CD4-positive, alpha-beta T cell treated with Interleukin-12 subunit alpha and Interleukin-12 subunit beta, for 1 hour (primary cell): ENCODE measurements at regions not wholly inside any gene's neighbourhood (a gene's known extent, or its start where the extent isn't known, plus 50 kb on each side); places are given as distances from the start of the nearest gene placed in this dataset.
A peak's percentile ranks its signal among the peaks of the same experiment; 100 is the strongest.

ENCODE experiments used
- DNase-seq: peaks from one replicate; pipeline ENCODE4 v3.0.0-alpha.2; 2020

- DNase-seq, result no peak
These were observed 308.4 kb downstream of the BCL11B start for GRCh38 chr14:98963610-98964009.

DNA sequence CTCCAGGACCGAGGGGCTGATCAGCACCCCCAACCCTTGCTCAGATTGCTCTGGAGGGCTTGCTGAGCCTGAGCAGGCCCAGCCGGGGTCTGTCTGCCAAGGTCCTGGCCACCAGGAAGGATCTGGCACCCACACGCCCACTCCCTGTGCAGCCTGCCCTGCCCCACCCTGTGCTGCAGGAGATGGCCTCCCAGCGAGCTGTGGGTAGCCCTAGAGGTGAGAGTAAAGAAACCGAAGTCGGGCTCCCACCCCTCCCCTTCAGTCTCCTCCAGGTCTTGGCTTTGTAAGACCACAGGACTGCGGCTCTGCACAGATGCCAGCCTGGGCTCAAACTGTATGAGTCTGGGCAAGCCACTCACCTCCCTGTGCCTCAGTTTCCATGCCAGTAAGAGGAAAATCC is 307.8 kb downstream of the BCL11B start:
- no peak for DNase-seq

DNA sequence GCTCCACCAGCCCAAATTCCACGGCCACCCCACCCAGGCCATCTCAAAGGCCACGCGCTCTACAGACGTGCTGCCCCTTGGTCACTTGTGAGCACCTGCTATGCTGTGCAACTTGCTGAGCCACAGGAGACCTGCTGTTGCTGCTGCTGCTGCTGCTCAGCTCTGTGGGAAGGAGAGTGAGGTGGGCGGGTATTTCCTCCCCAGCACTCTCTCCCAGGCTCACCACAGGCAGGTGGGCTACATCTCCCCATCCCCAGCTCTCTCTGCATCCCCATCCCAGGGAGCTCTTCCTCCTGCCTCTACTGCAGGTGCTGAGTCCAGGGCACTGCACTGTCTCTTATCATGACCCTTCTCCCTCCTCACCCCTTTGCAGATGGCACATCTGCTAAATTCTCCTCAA is 306.9 kb downstream of the BCL11B start:
- DNase-seq, result no peak

DNA sequence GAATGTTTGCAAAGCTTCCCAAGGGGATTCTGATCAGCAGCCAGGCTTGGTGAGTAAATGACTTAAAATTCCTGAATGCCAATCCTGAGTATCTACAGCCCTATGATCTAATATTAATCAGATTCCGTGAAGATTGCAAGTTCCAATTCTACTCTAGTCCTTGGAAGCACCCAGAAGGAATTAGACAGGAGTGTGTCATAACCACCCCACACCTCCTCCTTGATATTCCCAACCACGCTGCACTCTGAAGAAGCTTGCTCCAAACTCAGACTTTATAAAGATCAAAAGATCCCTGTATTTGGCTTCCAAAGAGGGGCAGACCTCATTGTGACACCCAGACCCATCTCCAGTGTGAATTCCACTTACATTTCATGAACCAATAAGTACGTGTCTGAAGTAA is 306.0 kb downstream of the BCL11B start:
- DNase-seq, result no peak

DNA sequence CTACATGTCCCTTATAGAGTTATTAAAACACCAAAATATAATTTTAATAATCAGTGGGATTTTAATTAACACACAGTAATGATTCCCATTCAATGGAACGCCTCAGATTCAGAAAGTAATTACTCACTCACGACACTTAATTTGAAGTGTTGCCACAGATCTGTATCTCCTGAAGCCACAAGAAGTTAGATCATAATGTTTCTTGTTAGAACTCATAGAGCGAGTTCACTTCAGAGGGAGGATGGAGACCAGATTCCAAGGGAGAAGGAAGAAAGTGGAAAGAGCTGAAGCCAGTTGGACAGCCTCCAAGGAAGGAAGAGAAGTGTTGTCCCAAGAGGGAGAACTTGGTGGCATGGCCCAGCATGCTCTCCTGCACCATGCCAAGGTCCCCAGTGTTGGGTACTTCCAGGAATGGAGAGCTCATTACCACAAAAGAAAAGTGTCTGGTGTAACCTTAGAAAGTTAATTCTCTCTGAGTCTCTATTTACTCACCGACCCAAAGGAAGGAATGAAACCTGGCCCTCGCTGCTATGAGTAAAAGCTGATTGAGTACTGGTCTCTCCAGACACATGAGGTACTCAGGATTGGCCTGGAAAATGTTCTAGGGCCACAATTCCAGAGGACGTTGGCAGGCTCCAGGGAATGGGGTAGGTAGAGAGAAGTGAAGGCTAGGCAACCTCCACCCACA is 305.4 kb downstream of the BCL11B start:
- no peak for DNase-seq

GRCh38 chr14:98974113-98974512 is 297.9 kb downstream of the BCL11B start:
- no peak for DNase-seq

GRCh38 chr14:98976271-98976670 is 295.7 kb downstream of the BCL11B start:
- no peak for DNase-seq

- DNase-seq, result no peak
These were observed 294.5 kb downstream of the BCL11B start for GRCh38 chr14:98977451-98977850.

GRCh38 chr14:98982986-98983385 is 289.0 kb downstream of the BCL11B start:
- DNase-seq, result no peak

DNA sequence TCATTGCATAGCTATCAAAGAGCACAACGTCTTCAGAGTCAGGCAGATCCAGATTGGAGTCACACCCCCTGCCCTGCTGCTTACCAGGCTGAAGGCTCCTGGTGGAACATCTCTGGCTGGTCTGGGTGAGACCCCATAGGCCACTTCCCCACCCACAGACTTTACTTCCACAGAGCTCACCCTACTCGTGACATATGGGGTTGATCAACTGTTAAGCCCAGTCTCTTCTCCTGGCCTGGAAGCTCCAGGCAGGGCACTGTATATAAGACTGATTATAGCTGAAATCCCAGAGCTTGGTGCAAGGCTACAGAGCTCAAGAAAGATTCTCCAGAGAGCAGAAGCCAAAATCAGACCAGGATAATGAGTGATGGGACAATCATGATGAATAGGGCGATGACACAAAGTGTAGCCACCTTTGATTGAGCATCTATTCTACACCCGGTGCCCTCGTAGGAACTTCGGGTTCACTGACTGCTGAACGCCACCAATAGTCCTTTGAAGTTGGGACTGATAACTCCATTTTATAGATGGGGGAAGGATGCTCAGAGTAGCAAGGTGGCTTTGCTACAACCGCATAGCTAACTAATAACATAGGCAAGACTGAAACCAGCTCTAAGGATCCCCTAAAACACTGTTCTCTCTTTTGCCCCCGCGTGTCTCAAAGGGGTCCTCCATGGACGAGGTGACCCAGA is 287.8 kb downstream of the BCL11B start:
- DNase-seq, result no peak

DNA sequence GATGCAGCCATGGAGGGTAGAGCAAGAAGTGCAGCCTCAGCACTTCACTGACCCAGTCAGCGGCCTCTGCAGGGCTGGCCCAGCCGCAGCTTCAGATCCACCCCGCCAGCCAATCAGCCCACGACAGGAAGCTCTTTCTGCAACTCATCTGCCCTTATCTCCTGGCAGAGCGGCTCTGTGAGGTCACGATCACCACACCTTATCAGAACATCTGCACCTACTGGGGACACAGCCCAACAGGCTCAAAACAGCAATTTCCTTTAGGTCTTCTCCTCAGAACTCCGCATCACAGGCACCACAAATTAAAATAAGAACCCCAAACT is 287.3 kb downstream of the BCL11B start:
- peak; percentile 84 for DNase-seq

DNA sequence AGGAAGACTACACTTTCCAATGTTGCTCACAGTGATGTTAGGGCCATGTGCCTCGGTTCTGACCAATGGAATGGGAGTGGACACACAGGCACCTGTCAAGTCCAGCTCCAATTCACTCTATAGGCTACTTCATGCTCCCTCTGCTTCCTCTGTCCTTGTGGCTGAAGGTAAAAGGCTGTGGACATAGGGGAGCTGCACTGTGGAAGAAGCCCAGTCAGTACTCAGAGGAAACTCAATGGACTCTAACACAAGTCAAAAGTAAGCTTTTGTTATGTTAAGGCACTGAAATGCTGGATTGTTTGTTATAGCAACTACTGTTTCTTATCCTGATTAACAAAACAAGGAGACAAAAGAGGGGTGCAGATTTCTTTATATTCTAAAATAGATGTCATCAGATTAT is 278.2 kb downstream of the BCL11B start:
- DNase-seq, result no peak

GRCh38 chr14:98994561-98994960 is 277.4 kb downstream of the BCL11B start:
- DNase-seq, result peak; percentile 15

DNA sequence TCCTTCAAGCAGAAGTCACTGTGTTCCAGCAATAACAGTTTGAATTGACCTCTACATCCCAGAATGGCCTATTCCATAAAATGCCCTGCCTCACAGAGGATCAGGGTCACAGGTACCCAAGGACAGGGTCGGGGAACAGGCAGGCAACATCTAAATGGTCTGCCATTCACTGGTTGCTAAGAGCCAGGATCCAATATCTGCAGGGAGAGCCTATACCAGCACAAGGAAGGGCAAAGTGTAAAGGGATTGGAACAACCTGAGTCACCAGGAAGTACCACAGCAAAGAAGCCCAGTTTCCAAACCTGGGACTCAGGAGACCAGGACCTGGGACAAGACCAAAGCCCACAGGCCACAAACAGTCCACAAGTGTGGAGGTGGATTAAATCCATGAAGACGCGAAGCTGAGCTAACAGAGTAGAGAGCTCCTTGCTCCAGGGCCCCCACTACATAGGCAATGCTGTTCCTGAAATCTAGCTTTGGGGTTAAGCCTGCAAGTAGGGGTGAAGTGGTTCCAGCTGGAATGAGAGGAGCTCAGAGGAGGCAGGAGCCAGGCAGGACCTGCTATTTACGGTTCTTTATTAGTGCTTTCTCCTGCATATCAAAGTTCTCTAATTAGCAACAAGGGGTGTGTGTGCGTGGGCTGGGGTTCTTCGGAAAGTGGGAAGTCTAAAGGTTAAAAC is 274.3 kb downstream of the BCL11B start:
- DNase-seq, result no peak

GRCh38 chr14:98999345-98999744 is 272.7 kb downstream of the BCL11B start:
- no peak for DNase-seq

DNA sequence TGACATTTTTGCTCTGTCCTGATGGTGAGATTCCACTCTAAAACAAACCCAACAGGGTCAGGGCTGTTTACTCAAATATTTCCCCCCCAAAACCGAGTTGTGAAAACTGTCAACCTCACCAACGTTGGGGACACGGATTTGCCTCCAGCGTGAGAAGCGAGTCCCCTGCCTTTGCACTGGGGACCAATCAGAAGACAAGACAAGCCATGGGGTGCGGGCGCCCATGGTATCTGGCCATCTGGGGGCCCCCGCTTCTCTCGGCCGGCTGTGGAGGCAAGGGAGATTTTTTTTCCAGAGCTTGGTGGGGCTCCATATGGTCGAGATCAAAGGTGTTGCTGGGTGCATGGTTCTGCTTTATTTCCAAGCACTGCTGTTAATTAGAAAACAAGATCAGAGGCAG is 272.1 kb downstream of the BCL11B start:
- no peak for DNase-seq

GRCh38 chr14:99001241-99001640 is 270.8 kb downstream of the BCL11B start:
- no peak for DNase-seq

DNA sequence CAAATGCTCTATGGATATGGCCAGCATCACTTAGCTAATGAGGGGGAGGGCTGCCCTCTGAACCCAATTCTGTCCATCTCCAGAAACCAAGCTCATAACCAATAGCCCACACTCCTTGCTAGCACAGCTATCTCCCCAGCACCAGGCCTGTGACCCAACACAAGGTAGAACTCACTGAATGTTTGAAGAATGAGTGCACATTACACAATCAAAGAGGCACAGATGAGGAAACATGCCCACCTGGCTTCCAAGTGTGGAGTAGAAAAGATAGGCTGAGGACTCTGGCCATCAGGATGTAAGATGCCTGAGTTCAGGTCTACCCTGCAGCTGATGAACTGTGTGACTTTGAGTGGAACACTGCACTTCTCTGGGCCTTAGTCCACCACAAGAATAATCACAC is 268.4 kb downstream of the BCL11B start:
- no peak for DNase-seq

GRCh38 chr14:99004112-99004511 is 267.9 kb downstream of the BCL11B start:
- no peak for DNase-seq

DNA sequence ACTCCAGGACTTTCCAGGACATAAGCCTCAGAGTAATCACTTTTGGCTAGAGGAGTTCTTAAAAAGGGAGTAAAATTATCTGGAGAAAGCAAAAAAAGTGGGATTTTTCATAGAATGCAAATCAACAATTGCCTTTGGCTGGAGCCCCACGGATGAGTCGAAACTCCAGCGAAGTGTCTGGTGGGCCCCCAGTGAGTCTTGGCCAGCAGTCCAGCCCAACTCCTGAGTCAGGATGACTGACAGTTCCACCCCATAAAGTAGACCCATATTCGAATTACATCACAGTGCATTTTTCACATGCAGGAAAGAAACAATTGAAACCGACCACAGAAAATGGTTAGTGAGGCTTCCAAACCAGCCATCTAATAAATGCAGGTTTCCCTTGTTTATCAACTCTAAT is 265.7 kb downstream of the BCL11B start:
- DNase-seq, result no peak

GRCh38 chr14:99007795-99008194 is 264.2 kb downstream of the BCL11B start:
- DNase-seq, result no peak

GRCh38 chr14:99009871-99010270 is 262.1 kb downstream of the BCL11B start:
- peak; percentile 6 for DNase-seq

GRCh38 chr14:99011385-99011784 is 260.6 kb downstream of the BCL11B start:
- DNase-seq, result no peak

DNA sequence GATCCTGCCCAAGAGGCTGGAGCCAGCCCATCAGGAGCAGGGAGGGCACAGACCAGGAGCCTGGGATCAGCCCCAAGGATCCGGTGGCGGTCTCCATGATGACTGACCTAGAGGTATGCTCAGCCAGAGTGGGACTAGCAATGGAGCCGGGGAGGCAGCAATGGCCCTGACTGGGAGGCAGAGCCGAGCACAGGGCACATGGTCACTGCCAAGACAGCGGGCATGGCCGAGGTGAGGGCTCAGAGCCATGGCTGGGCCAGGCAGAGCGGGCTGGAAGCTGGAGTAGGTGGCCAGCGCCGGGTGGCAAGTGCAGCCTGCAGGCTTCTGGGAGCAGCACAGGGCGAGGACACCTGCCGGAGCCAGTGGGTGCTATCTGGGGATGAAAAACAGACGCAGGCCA is 259.3 kb downstream of the BCL11B start:
- DNase-seq, result no peak

DNA sequence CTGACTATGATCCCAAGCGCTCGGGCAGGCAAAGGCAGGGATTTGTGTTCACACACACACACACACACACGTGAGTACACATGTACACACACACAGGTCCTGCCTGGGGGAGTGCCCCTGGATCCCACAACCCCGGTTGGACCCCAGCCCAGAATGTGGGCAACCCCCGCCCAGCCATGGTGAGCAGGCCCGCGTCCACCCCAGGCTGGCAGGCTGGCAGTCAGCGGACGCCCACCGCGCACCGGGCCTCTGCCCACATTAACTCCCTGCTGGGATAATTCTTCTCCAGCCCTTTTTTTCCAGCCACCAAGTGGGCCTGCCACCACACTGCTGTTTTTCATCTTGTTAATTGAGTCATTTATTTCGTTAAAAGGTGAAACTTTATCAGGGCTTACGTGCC is 256.2 kb downstream of the BCL11B start:
- DNase-seq, result no peak
